Renal pelvis (tissue), 1 donor: ENCODE measurements at regions not wholly inside any gene's neighbourhood (a gene's known extent, or its start where the extent isn't known, plus 50 kb on each side); places are given as distances from the start of the nearest gene placed in this dataset.
"Not testable (repeated sequence)": the region's sequence is repeated elsewhere in the genome, so short reads cannot be mapped to it uniquely, and the experiment has no call there.

ENCODE experiments used
- DNase-seq: peaks from one replicate; pipeline ENCODE4 v3.0.0-alpha.2; 2013

GRCh38 chr13:33550885-33551284 lies 265.3 kb upstream of the STARD13 start:
- no peak for DNase-seq

DNA sequence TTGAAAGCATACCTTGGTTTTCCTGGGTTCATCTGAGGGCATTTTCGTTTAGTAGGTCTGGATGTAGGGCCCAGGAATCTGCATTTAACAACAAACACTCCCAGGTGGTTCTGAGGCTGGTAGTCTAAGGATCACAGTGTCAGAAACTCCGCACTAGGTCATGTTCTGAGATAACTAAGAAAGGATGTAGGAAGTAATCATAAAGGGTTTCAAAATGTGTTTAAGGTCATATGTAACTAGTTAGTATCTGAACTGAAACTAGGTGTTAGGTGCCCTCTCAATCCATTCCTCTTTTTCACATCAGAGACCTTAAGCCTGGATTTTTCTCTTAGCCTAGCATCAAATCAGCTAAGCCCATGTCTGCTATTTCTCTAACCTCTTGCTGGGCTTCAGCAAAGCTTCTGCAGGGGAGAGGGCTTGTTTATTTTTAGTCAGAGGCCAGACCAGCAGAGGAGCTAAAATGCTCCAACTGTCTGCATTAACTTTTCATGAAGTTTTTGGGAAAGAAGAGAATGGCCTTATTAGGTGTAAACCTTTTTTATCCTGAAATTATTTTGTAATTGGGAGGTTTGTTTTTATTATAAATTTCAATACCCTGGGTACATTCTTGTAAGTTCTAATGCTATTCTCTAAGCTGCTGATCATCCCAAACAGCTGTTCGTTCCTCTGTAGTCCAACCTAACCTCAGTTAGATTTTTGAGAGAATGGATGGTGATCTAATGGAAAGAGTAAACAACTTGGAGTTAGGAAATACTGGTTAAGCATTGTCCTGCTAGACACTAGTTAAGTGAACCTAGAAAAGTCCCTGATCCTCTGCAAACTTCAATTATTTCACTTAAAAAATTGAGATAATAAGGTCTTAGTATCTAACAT lies 262.8 kb upstream of the RFC3 start:
- DNase-seq: no peak

DNA sequence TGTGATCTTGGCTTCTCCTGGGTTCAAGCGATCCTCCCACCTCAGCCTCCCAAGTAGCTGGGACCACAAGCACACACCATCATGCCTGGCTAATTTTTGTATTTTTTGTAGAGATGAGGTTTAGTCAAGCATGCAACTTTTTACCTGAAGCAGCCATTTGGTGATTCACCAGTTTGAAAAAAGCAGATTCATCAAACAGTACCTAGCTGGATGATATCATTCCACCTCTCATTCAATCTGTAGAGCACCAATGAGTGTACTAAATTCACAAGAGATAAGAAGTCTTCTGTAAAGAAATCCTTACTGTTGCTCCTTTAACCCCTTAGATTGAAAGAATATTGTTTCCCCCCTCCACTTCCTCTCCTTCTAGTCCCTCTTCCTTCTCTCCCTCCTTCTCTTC lies 261.1 kb upstream of the RFC3 start:
- DNase-seq: no peak

GRCh38 chr13:33560726-33561125 lies 257.2 kb upstream of the RFC3 start:
- no peak for DNase-seq

GRCh38 chr13:33561627-33562026 lies 256.3 kb upstream of the RFC3 start:
- no peak for DNase-seq

- DNase-seq: no peak
These were observed 246.3 kb upstream of the RFC3 start for GRCh38 chr13:33571618-33572017.

DNA sequence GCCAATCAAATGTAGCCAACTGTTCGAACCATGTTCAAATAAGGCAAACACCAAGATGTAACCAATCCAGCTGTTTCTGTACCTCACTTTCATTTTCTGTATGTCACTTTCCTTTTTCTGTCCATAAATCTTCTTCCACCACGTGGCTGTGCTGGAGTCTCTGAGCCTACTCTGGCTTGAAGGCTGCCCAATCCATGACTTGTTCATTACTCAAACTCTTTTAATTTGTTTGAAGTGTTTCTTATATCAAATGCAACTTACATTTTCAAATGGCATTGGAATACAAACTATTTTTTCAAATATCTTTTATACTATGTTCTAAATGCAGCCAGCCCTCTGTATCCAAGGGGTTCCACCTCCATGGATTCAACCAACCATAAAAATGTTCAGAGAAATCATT lies 245.6 kb upstream of the RFC3 start:
- not testable (repeated sequence) for DNase-seq

GRCh38 chr13:33575378-33575777 lies 242.6 kb upstream of the RFC3 start:
- DNase-seq: no peak

DNA sequence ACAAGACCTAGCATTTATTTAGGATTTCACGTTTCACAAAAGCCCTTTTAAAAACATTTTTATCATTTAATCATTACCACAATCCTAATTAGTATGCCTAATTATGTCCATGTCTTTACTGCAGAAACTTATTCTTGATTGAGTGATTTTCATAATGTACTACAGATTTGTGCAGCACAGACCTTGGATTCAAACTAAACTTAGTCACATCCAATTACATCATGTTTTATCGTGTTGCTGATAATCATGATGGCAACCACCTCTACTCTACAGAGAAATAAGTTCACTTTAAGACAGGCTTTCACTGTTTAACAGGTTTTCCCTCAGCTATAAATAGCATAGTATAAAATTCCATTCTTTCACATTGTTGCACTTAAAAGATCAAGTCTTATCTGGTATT lies 240.9 kb upstream of the RFC3 start:
- DNase-seq: no peak

GRCh38 chr13:33578786-33579185 lies 239.2 kb upstream of the RFC3 start:
- no peak for DNase-seq

DNA sequence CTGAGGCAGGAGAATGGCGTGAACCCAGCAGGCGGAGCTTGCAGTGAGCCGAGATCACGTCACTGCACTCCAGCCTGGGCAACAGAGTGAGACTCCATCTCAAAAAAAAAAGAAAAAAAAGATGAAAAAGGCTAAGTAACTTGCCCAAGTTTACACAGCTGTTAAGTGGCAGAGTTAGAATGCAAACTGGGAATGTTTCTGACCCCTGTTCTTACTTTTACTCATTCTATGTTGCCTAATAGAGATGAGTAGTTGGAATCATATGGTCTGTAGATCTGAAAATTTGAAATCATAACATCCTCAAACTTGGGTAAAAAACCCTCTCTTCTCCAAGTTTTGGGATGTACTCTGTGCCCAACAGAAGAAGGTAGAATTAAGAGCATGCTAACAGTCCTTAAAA lies 235.8 kb upstream of the RFC3 start:
- no peak for DNase-seq

DNA sequence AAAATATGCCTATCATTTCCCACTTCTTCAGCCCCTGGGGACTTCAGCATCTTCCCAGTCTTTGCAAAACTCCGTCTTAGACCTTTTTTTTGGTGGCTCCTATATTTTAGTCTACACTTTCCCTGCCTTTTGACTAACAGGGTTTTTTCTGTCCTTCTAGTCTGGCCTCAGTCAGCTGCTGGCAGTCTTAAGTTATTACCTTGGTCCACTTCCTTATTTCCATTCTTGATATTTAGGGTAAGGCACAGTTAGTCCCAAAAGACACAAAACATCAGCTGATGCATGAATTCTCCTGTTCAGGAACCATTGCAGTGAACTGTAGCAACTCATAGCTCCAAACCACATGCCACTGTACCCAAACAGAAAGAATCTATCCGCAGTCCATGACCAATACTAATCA lies 234.6 kb upstream of the RFC3 start:
- DNase-seq: no peak

DNA sequence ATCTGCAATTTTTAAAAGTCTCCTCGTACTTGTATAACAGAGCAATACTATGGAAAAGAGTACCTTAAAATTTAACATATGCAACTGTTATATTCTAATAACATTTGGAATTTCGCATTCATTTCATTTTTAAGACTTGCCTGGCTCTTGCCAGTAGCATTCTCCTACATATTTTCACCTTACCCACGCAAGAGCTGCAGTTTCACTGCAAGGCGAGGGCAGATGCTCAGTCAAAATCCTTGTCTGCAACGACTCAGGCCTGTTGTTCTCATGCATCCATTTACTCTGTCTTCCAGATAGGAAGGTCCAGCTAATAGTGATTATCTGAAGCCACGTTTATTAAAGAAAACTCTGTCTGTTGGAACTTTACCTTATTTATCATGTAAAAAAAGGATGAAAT lies 227.0 kb upstream of the RFC3 start:
- no peak for DNase-seq

- no peak for DNase-seq
These were observed 211.3 kb upstream of the RFC3 start for GRCh38 chr13:33606692-33607091.

- DNase-seq: peak; percentile 16
These were observed 207.4 kb upstream of the RFC3 start for GRCh38 chr13:33610438-33611120.

DNA sequence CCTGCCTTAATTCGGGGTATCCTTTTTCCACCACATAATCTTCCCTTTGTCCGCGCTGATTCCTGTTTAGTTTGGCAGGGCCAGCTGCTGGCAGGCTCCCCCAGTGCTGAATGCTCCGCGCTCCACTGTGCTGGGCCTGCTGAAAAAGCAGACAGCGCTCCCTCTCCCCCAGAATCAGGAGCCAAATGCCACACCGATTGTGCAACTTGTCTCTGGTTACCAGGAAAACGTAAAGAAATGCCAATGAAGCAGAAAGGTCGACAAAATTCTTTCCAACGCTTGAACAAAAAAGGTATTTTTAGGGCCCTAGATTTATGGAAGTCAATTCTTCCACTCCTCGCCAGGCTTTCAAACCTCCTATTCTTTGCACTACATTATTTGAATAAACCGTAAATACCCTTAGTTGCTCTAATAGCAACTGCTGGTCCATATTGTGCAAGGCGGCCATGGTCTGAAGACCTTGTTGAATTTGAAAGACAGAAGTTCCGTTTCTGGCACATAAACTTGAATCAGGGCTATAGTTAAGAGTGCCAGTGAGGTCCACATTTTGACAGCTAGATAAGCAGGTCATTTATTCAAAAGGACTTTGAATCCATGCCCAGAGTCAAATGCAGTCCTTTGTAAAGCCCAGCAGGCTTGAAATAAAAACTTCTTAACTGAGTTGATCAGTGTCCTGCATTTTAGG lies 206.7 kb upstream of the RFC3 start:
- DNase-seq: peak; percentile 76

DNA sequence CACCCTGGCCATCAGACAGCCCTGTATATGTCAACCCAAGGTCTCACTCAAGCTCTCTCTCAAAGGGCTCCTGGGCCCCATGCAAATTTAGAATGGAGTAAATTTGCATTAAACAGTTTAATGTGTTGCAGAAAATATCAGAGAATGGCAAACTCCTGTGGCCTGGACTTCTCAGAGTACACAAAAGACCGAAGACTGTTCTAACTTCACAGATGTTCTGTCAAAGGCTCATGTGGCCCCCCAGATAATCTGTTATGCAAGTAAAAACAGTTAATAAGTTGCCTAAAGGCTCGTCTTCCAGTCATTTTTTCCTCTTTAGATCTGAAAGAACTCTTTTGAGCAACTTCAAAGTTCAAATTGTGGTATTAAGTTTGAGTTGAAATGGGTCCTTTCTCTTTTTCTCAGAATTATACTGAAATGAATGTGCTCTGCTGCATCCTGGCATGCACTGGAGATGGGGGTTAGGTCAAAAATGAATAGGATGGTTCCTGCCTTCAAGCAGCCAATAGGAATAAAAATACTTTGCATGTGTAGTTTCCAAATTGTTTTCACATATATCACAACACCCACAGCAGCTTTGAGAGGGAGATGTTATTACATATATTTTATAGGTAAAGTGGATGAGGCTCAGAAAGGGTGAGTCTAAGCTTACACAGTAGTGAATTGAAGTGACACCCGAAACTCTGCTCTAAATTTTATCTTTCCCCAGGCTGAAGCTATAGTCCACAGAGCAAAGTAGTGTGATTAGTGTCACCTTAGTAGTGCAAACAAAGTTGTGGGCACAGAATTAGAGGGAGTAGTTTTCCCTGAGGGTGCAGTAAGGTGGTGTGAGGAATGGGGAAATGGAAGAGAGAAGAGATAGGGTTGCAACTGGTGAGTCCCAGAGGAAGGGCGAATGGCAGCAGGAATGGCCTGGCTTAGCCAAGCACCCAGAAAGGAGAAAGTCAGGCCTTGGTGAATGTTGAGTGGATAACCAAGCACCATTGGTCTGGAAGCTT lies 205.0 kb upstream of the RFC3 start:
- no peak for DNase-seq

- no peak for DNase-seq
These were observed 202.5 kb upstream of the RFC3 start for GRCh38 chr13:33615436-33615835.

- DNase-seq: no peak
These were observed 201.8 kb upstream of the RFC3 start for GRCh38 chr13:33616130-33616529.

GRCh38 chr13:33617055-33617454 lies 200.9 kb upstream of the RFC3 start:
- DNase-seq: no peak

GRCh38 chr13:33624253-33624652 lies 193.7 kb upstream of the RFC3 start:
- no peak for DNase-seq

DNA sequence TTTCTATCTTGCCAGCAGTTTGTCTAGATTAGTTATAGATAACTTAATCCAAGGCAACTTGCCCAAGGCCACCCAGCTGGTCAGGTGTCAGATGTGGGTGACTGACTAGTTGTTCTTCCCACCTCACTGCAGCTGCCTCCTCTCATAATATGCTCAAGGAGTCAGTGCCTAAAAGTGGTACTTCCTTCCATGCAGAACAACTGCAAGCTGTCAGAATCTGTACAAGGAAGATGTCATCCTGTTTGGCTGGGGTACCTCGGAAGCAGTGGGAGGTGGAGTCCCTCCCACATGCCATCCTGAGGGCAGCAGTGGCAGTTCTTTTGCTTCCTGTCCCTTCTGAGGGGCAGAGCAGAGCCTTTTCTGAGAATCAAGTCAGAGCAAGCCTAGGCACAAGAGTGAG lies 193.2 kb upstream of the RFC3 start:
- DNase-seq: no peak
